OCI-LY3 (cell line): ENCODE measurements at regions not wholly inside any gene's neighbourhood (a gene's known extent, or its start where the extent isn't known, plus 50 kb on each side); places are given as distances from the start of the nearest gene placed in this dataset.

Experiments
- H2AFZ ChIP-seq: fragments of 200-600, 300-600 bp; shearing (Covaris generic); 2 replicates; pipeline ENCODE4 v1.6.0; 2014; ENCODE audit warnings: antibody characterized with exemption, low read depth, low read length
- H3K27ac ChIP-seq: fragments of 200-600, 300-600 bp; sonication (generic); 2 replicates; pipeline ENCODE4 v1.5.1; 2014; ENCODE audit warnings: mild to moderate bottlenecking, low read length, moderate library complexity, mixed read lengths
- H3K27me3 ChIP-seq: fragments of 200-600, 300-600 bp; sonication (generic); 2 replicates; pipeline ENCODE4 v1.6.1; 2014; ENCODE audit warnings: low read depth, low read length, mixed read lengths
- H3K36me3 ChIP-seq: fragments of 200-600, 300-600 bp; sonication (generic); replicated peaks from 2 replicates; pipeline ENCODE3; 2014; ENCODE audit warnings: low read depth, low read length, mixed read lengths
- H3K4me1 ChIP-seq: fragments of 300-600, 200-600 bp; sonication (generic); 2 replicates; pipeline ENCODE4 v1.6.1; 2014; ENCODE audit warnings: low read length, mixed read lengths
- H3K4me2 ChIP-seq: fragments of 200-600, 300-600 bp; sonication (generic); 2 replicates; pipeline ENCODE4 v1.6.1; 2014; ENCODE audit warnings: low read length, mixed read lengths
- H3K4me3 ChIP-seq: fragments of 300-600, 200-600 bp; sonication (generic); 2 replicates; pipeline ENCODE4 v1.5.1; 2014; ENCODE audit warnings: antibody characterized with exemption, mild to moderate bottlenecking, low read length, moderate library complexity
- H3K79me2 ChIP-seq: fragments of 300-600, 200-600 bp; shearing (Covaris generic); 2 replicates; pipeline ENCODE4 v1.6.1; 2014; ENCODE audit warnings: mild to moderate bottlenecking, low read length, mixed read lengths
- H3K9ac ChIP-seq: fragments of 300-600, 200-600 bp; shearing (Covaris generic); 2 replicates; pipeline ENCODE4 v1.6.0; 2014; ENCODE audit warnings: mild to moderate bottlenecking, low read length, moderate library complexity
- H3K9me3 ChIP-seq: fragments of 200-600, 300-600 bp; shearing (Covaris generic); 2 replicates; pipeline ENCODE4 v1.6.1; 2014; ENCODE audit warnings: low read length, mixed read lengths; ENCODE audit not compliant: insufficient read depth
- H4K20me1 ChIP-seq: fragments of 200-600, 300-600 bp; sonication (generic); 2 replicates; pipeline ENCODE4 v1.6.1; 2016; ENCODE audit warnings: low read length, mixed read lengths; ENCODE audit not compliant: insufficient read depth
- CTCF ChIP-seq: fragments of 200-600, 300-600 bp; sonication (generic); IDR thresholded peaks from 2 replicates; pipeline ENCODE4 v1.5.1; 2014; ENCODE audit warnings: antibody characterized with exemption, low read length, low read depth
- EZH2phosphoT487 ChIP-seq: fragments of 200-600 bp; shearing (Covaris generic); IDR thresholded peaks from 2 replicates; pipeline ENCODE4 v1.6.1; 2018; ENCODE audit warnings: antibody characterized with exemption, mixed run types, low read depth

- no peak overlapping the region for H3K27ac ChIP-seq
- H3K4me2 ChIP-seq = no peak overlapping the region
- TF ChIP-seq EZH2phosphoT487 (no peak), CTCF (no peak)
- H2AFZ ChIP-seq = no peak overlapping the region
- H3K4me1 ChIP-seq = peaks cover 5% of the 10 kb centered on the region; the same call in 1 of the 2 replicates
- no peak overlapping the region for H3K4me3 ChIP-seq
- no peaks in the 10 kb centered on the region for H3K9me3 ChIP-seq
- no peaks in the 10 kb centered on the region for H3K27me3 ChIP-seq
- no peaks in the 10 kb centered on the region for H3K79me2 ChIP-seq
- no peaks in the 10 kb centered on the region for H4K20me1 ChIP-seq
- H3K36me3 ChIP-seq = no peaks in the 10 kb centered on the region
- H3K9ac ChIP-seq = no peak overlapping the region
These were observed 91.1 kb upstream of the ANKRD10 start for GRCh38 chr13:111005808-111006505.

- Histone ChIP-seq H3K36me3 (no peaks in the 10 kb centered on the region), H3K9ac (no peak overlapping the region), H3K4me1 (peaks cover 5% of the 10 kb centered on the region; the same call in 1 of the 2 replicates), H3K27me3 (no peaks in the 10 kb centered on the region), H3K79me2 (no peaks in the 10 kb centered on the region), H3K9me3 (no peaks in the 10 kb centered on the region), H3K27ac (no peak overlapping the region), H2AFZ (no peak overlapping the region), H3K4me2 (no peak overlapping the region), H3K4me3 (no peak overlapping the region), H4K20me1 (no peaks in the 10 kb centered on the region)
- TF ChIP-seq EZH2phosphoT487 = no peak
- no peak for TF ChIP-seq CTCF
These were observed 90.5 kb upstream of the ANKRD10 start for GRCh38 chr13:111005364-111005763.

- Histone ChIP-seq H3K79me2 (no peaks in the 10 kb centered on the region), H3K27ac (no peak overlapping the region), H3K36me3 (no peaks in the 10 kb centered on the region), H3K9me3 (no peaks in the 10 kb centered on the region), H4K20me1 (no peaks in the 10 kb centered on the region), H2AFZ (no peak overlapping the region), H3K27me3 (no peaks in the 10 kb centered on the region), H3K4me2 (no peak overlapping the region), H3K4me1 (peaks cover 5% of the 10 kb centered on the region; the same call in 1 of the 2 replicates), H3K9ac (no peak overlapping the region), H3K4me3 (no peak overlapping the region)
- no peak for TF ChIP-seq CTCF
- TF ChIP-seq EZH2phosphoT487 = no peak
These were observed 89.6 kb upstream of the ANKRD10 start for GRCh38 chr13:111004444-111004843.

GRCh38 chr13:111001636-111002035, 86.8 kb upstream of the ANKRD10 start:
- Histone ChIP-seq H3K27me3 (no peaks in the 10 kb centered on the region), H3K9me3 (no peaks in the 10 kb centered on the region), H2AFZ (no peak overlapping the region), H3K4me1 (no peaks in the 10 kb centered on the region), H3K36me3 (no peaks in the 10 kb centered on the region), H3K27ac (no peak overlapping the region), H3K4me2 (no peak overlapping the region), H3K79me2 (no peaks in the 10 kb centered on the region), H4K20me1 (no peaks in the 10 kb centered on the region), H3K9ac (no peak overlapping the region), H3K4me3 (no peak overlapping the region)
- TF ChIP-seq EZH2phosphoT487 (no peak), CTCF (no peak)
